Naive B cell (primary cell): ENCODE measurements at regions not wholly inside any gene's neighbourhood (a gene's known extent, or its start where the extent isn't known, plus 50 kb on each side); places are given as distances from the start of the nearest gene placed in this dataset.

Experiments
- ATAC-seq, 2 donors: fragments of 150-1000 bp; cut with Tn5 transposase; 2 replicates each; pipeline ENCODE4 v1.10.0; 2021; ENCODE audit warnings: low read depth in 2 of 2, mild to moderate bottlenecking in 2 of 2, moderate library complexity in 2 of 2
- DNase-seq: peaks from one replicate; pipeline ENCODE4 v3.0.0; 2022
- H3K27ac Mint-ChIP-seq, 6 donors: one replicate each; pipeline ENCODE4 v1.8.0; 2020 to 2022; ENCODE audit warnings: mild to moderate bottlenecking in 6 of 6, mixed read lengths in 6 of 6, moderate library complexity in 5 of 6, inconsistent platforms in 2 of 6
- H3K27me3 Mint-ChIP-seq, 3 donors: one replicate each; pipeline ENCODE4 v1.8.0; 2021 to 2022; ENCODE audit warnings: mixed read lengths in 3 of 3, mild to moderate bottlenecking in 1 of 3
- H3K36me3 Mint-ChIP-seq, 2 donors: one replicate each; pipeline ENCODE4 v1.8.0; 2020 to 2022; ENCODE audit warnings: mixed read lengths in 2 of 2, inconsistent platforms in 1 of 2, mild to moderate bottlenecking in 1 of 2
- H3K4me1 Mint-ChIP-seq, 3 donors: one replicate each; pipeline ENCODE4 v1.8.0; 2020 to 2022; ENCODE audit warnings: mixed read lengths in 3 of 3, inconsistent platforms in 1 of 3, mild to moderate bottlenecking in 1 of 3, moderate library complexity in 1 of 3
- H3K4me3 Mint-ChIP-seq, 8 donors: one replicate each; pipeline ENCODE4 v1.8.0; 2020 to 2022; ENCODE audit warnings: mild to moderate bottlenecking in 8 of 8, mixed read lengths in 8 of 8, moderate library complexity in 8 of 8, inconsistent platforms in 2 of 8
- H3K9me3 Mint-ChIP-seq, 7 donors: one replicate each; pipeline ENCODE4 v1.8.0; 2020 to 2022; ENCODE audit warnings: mixed read lengths in 7 of 7, mild to moderate bottlenecking in 5 of 7, inconsistent platforms in 2 of 7, moderate library complexity in 1 of 7

GRCh38 chr1:11400567-11400966 is 78.4 kb upstream of the DISP3 start:
- H3K4me1 Mint-ChIP-seq, result peaks cover 2 to 16% (median 4%) of the 10 kb centered on the region in 3 donors
- peaks cover 0 to 2% (median 0%) of the 10 kb centered on the region in 7 donors for H3K9me3 Mint-ChIP-seq
- peaks cover 9 to 22% (median 11%) of the 10 kb centered on the region in 3 donors for H3K27me3 Mint-ChIP-seq
- no peak overlapping the region for H3K27ac Mint-ChIP-seq
- DNase-seq (no peak), ATAC-seq (no peak)
- H3K4me3 Mint-ChIP-seq, result no peak overlapping the region
- H3K36me3 Mint-ChIP-seq, result no peaks in the 10 kb centered on the region

GRCh38 chr1:11406845-11407244 is 72.1 kb upstream of the DISP3 start:
- Mint-ChIP-seq H3K4me3 (peak overlapping the region in 6 of 8 donors; percentile 49 to 83 (median 70)), H3K27ac (peak overlapping the region in 4 of 6 donors; percentile 8 to 82 (median 62)), H3K36me3 (peaks cover 0 to 23% of the 10 kb centered on the region in 2 donors), H3K9me3 (peaks cover 8 to 23% (median 13%) of the 10 kb centered on the region in 7 donors), H3K27me3 (peaks cover 0 to 7% (median 0%) of the 10 kb centered on the region in 3 donors), H3K4me1 (peaks cover 20 to 41% (median 29%) of the 10 kb centered on the region in 3 donors)
- ATAC-seq (no peak), DNase-seq (no peak)

GRCh38 chr1:11407301-11407994 is 71.5 kb upstream of the DISP3 start:
- peaks cover 8 to 23% (median 13%) of the 10 kb centered on the region in 7 donors for H3K9me3 Mint-ChIP-seq
- H3K27me3 Mint-ChIP-seq, result peaks cover 0 to 7% (median 0%) of the 10 kb centered on the region in 3 donors
- peak overlapping the region in 6 of 8 donors; percentile 48 to 83 (median 70) for H3K4me3 Mint-ChIP-seq
- H3K27ac Mint-ChIP-seq, result peak overlapping the region; percentile 8 to 82 (median 59)
- DNase-seq (peak; percentile 6), ATAC-seq (peak in 1 of 2 donors; percentile 27)
- H3K4me1 Mint-ChIP-seq, result peaks cover 20 to 41% (median 29%) of the 10 kb centered on the region in 3 donors
- peaks cover 0 to 23% of the 10 kb centered on the region in 2 donors for H3K36me3 Mint-ChIP-seq

GRCh38 chr1:11412141-11412540 is 66.8 kb upstream of the DISP3 start:
- H3K27me3 Mint-ChIP-seq, result peaks cover 7 to 17% (median 15%) of the 10 kb centered on the region in 3 donors
- DNase-seq, result no peak
- peaks cover 0 to 10% of the 10 kb centered on the region in 2 donors for H3K36me3 Mint-ChIP-seq
- no peak overlapping the region for H3K27ac Mint-ChIP-seq
- H3K9me3 Mint-ChIP-seq, result peaks cover 2 to 11% (median 4%) of the 10 kb centered on the region in 7 donors
- peaks cover 11 to 14% (median 11%) of the 10 kb centered on the region in 3 donors for H3K4me1 Mint-ChIP-seq
- no peak for ATAC-seq
- peak overlapping the region in 1 of 8 donors; percentile 20 for H3K4me3 Mint-ChIP-seq

GRCh38 chr1:11413986-11414391 is 65.0 kb upstream of the DISP3 start:
- H3K36me3 Mint-ChIP-seq, result no peaks in the 10 kb centered on the region
- peaks cover 10 to 19% (median 18%) of the 10 kb centered on the region in 3 donors for H3K27me3 Mint-ChIP-seq
- DNase-seq, result no peak
- H3K4me1 Mint-ChIP-seq, result no peaks in the 10 kb centered on the region
- ATAC-seq, result no peak
- no peaks in the 10 kb centered on the region for H3K9me3 Mint-ChIP-seq
- no peak overlapping the region for H3K4me3 Mint-ChIP-seq
- no peak overlapping the region for H3K27ac Mint-ChIP-seq

GRCh38 chr1:11414926-11415538 is 63.9 kb upstream of the DISP3 start:
- ATAC-seq (no peak), DNase-seq (no peak)
- Mint-ChIP-seq H3K27ac (no peak overlapping the region), H3K9me3 (peaks cover 0 to 3% (median 0%) of the 10 kb centered on the region in 7 donors), H3K27me3 (peaks cover 17 to 21% (median 19%) of the 10 kb centered on the region in 3 donors), H3K4me3 (no peak overlapping the region), H3K4me1 (no peaks in the 10 kb centered on the region), H3K36me3 (no peaks in the 10 kb centered on the region)

GRCh38 chr1:11417162-11417561 is 61.8 kb upstream of the DISP3 start:
- H3K27me3 Mint-ChIP-seq, result peaks cover 21 to 40% (median 33%) of the 10 kb centered on the region in 3 donors
- no peaks in the 10 kb centered on the region for H3K36me3 Mint-ChIP-seq
- no peak overlapping the region for H3K27ac Mint-ChIP-seq
- H3K9me3 Mint-ChIP-seq, result peaks cover 0 to 5% (median 1%) of the 10 kb centered on the region in 7 donors
- H3K4me3 Mint-ChIP-seq, result no peak overlapping the region
- no peaks in the 10 kb centered on the region for H3K4me1 Mint-ChIP-seq
- ATAC-seq (no peak), DNase-seq (no peak)

GRCh38 chr1:11418056-11418455 is 60.9 kb upstream of the DISP3 start:
- Mint-ChIP-seq H3K27ac (no peak overlapping the region), H3K4me3 (no peak overlapping the region), H3K36me3 (no peaks in the 10 kb centered on the region), H3K4me1 (no peaks in the 10 kb centered on the region), H3K27me3 (peaks cover 18 to 40% (median 33%) of the 10 kb centered on the region in 3 donors), H3K9me3 (peaks cover 0 to 5% (median 1%) of the 10 kb centered on the region in 7 donors)
- DNase-seq (no peak), ATAC-seq (no peak)

GRCh38 chr1:11421443-11421842 is 57.5 kb upstream of the DISP3 start:
- Mint-ChIP-seq H3K27me3 (peaks cover 14 to 32% (median 30%) of the 10 kb centered on the region in 3 donors), H3K27ac (no peak overlapping the region), H3K4me3 (no peak overlapping the region), H3K36me3 (no peaks in the 10 kb centered on the region), H3K4me1 (no peaks in the 10 kb centered on the region), H3K9me3 (peaks cover 0 to 5% (median 1%) of the 10 kb centered on the region in 7 donors)
- no peak for ATAC-seq
- no peak for DNase-seq

GRCh38 chr1:11422686-11423085 is 56.3 kb upstream of the DISP3 start:
- H3K9me3 Mint-ChIP-seq, result peaks cover 0 to 5% (median 1%) of the 10 kb centered on the region in 7 donors
- no peak for ATAC-seq
- peaks cover 9 to 26% (median 23%) of the 10 kb centered on the region in 3 donors for H3K27me3 Mint-ChIP-seq
- no peak for DNase-seq
- H3K4me3 Mint-ChIP-seq, result no peak overlapping the region
- no peaks in the 10 kb centered on the region for H3K36me3 Mint-ChIP-seq
- no peaks in the 10 kb centered on the region for H3K4me1 Mint-ChIP-seq
- no peak overlapping the region for H3K27ac Mint-ChIP-seq

GRCh38 chr1:11426617-11427016 is 52.3 kb upstream of the DISP3 start:
- Mint-ChIP-seq H3K27me3 (peaks cover 0 to 4% (median 1%) of the 10 kb centered on the region in 3 donors), H3K36me3 (no peaks in the 10 kb centered on the region), H3K27ac (no peak overlapping the region), H3K4me3 (no peak overlapping the region), H3K4me1 (no peaks in the 10 kb centered on the region), H3K9me3 (no peaks in the 10 kb centered on the region)
- ATAC-seq (no peak), DNase-seq (no peak)

GRCh38 chr1:11428789-11429188 is 50.2 kb upstream of the DISP3 start:
- Mint-ChIP-seq H3K4me3 (no peak overlapping the region), H3K27ac (no peak overlapping the region), H3K36me3 (no peaks in the 10 kb centered on the region), H3K27me3 (peaks cover 0 to 11% (median 7%) of the 10 kb centered on the region in 3 donors), H3K9me3 (no peaks in the 10 kb centered on the region), H3K4me1 (no peaks in the 10 kb centered on the region)
- ATAC-seq, result no peak
- no peak for DNase-seq
